Neural crest cell (in vitro differentiated cells): ENCODE measurements at regions not wholly inside any gene's neighbourhood (a gene's known extent, or its start where the extent isn't known, plus 50 kb on each side); places are given as distances from the start of the nearest gene placed in this dataset.

Experiments used
- DNase-seq: peaks from one replicate; pipeline ENCODE4 v3.0.0; 2021; ENCODE audit warnings: low read depth, mixed read lengths, low spot score
- H3K27ac Mint-ChIP-seq: one replicate; pipeline ENCODE4 v1.8.0; 2021; ENCODE audit warnings: mild to moderate bottlenecking, mixed read lengths; ENCODE audit not compliant: unreplicated experiment
- H3K27me3 Mint-ChIP-seq: 2 replicates; pipeline ENCODE4 v1.8.0; 2021; ENCODE audit warnings: low read depth, mild to moderate bottlenecking, mixed read lengths
- H3K36me3 Mint-ChIP-seq: 2 replicates; pipeline ENCODE4 v1.8.0; 2021; ENCODE audit warnings: low read depth, mild to moderate bottlenecking, mixed read lengths
- H3K4me1 Mint-ChIP-seq: 2 replicates; pipeline ENCODE4 v1.8.0; 2021; ENCODE audit warnings: mixed read lengths
- H3K4me3 Mint-ChIP-seq: one replicate; pipeline ENCODE4 v1.8.0; 2021; ENCODE audit warnings: mild to moderate bottlenecking, mixed read lengths
- H3K9me3 Mint-ChIP-seq: 2 replicates; pipeline ENCODE4 v1.8.0; 2021; ENCODE audit warnings: mixed read lengths
- CTCF ChIP-seq: fragments of 200-600 bp; sonication (generic); conservative IDR thresholded peaks from 2 replicates; pipeline ENCODE4 v1.5.0; 2021; ENCODE audit warnings: antibody characterized with exemption, mild to moderate bottlenecking

- Mint-ChIP-seq H3K27me3 (no peaks in the 10 kb centered on the region), H3K36me3 (no peaks in the 10 kb centered on the region), H3K27ac (no peak overlapping the region), H3K4me1 (peaks cover 7% of the 10 kb centered on the region), H3K9me3 (no peaks in the 10 kb centered on the region), H3K4me3 (no peak overlapping the region)
- no peak for TF ChIP-seq CTCF
- no peak for DNase-seq
Measured at GRCh38 chr2:72001937-72002690, 145.5 kb downstream of the CYP26B1 start.

GRCh38 chr2:72000110-72000509 lies 147.6 kb downstream of the CYP26B1 start:
- H3K4me3 Mint-ChIP-seq: no peak overlapping the region
- peaks cover 10% of the 10 kb centered on the region for H3K27me3 Mint-ChIP-seq
- no peaks in the 10 kb centered on the region for H3K4me1 Mint-ChIP-seq
- H3K9me3 Mint-ChIP-seq: no peaks in the 10 kb centered on the region
- TF ChIP-seq CTCF: no peak
- no peaks in the 10 kb centered on the region for H3K36me3 Mint-ChIP-seq
- no peak for DNase-seq
- no peak overlapping the region for H3K27ac Mint-ChIP-seq

GRCh38 chr2:71999580-71999979 lies 148.1 kb downstream of the CYP26B1 start:
- H3K4me1 Mint-ChIP-seq: no peaks in the 10 kb centered on the region
- no peak overlapping the region for H3K27ac Mint-ChIP-seq
- no peaks in the 10 kb centered on the region for H3K9me3 Mint-ChIP-seq
- DNase-seq: no peak
- H3K27me3 Mint-ChIP-seq: peaks cover 11% of the 10 kb centered on the region
- TF ChIP-seq CTCF: no peak
- H3K4me3 Mint-ChIP-seq: no peak overlapping the region
- no peaks in the 10 kb centered on the region for H3K36me3 Mint-ChIP-seq

GRCh38 chr2:71997843-71998242 lies 149.8 kb downstream of the CYP26B1 start:
- no peak for DNase-seq
- Mint-ChIP-seq H3K4me3 (no peak overlapping the region), H3K27me3 (peaks cover 11% of the 10 kb centered on the region), H3K36me3 (no peaks in the 10 kb centered on the region), H3K9me3 (no peaks in the 10 kb centered on the region), H3K4me1 (no peaks in the 10 kb centered on the region), H3K27ac (no peak overlapping the region)
- TF ChIP-seq CTCF: no peak

- Mint-ChIP-seq H3K27me3 (peaks cover 28% of the 10 kb centered on the region), H3K4me1 (no peaks in the 10 kb centered on the region), H3K36me3 (no peaks in the 10 kb centered on the region), H3K4me3 (no peak overlapping the region), H3K9me3 (no peaks in the 10 kb centered on the region), H3K27ac (no peak overlapping the region)
- peak; percentile 49 for TF ChIP-seq CTCF
- DNase-seq: no peak
Measured at GRCh38 chr2:71995067-71995665, 152.5 kb downstream of the CYP26B1 start.
